ENCODE measurements at regions not wholly inside any gene's neighbourhood (a gene's known extent, or its start where the extent isn't known, plus 50 kb on each side); places are given as distances from the start of the nearest gene placed in this dataset.

- H3K4me3 ChIP-seq (replicated peaks in 1 of 2; ENCODE audit: low read depth in 2 of 2, low read length in 2 of 2) = no peak overlapping the region
- TF ChIP-seq CTCF (IDR thresholded peaks at IDR 0.05; ENCODE audit: low read depth, low read length) = no peak
- DNase-seq (ENCODE audit: low read depth in 2 of 2) = no peak
Observed at GRCh38 chr7:25279705-25280104, 51.4 kb upstream of the NPVF start.

- DNase-seq (ENCODE audit: low read depth in 2 of 2) = no peak
Observed at GRCh38 chr7:25280181-25280580, 51.9 kb upstream of the NPVF start.

GRCh38 chr7:25282194-25282593 is 53.9 kb upstream of the NPVF start:
- DNase-seq (ENCODE audit: low read depth in 2 of 2) = no peak
- TF ChIP-seq CTCF (IDR thresholded peaks at IDR 0.05; ENCODE audit: low read depth, low read length) = no peak
- H3K4me3 ChIP-seq (replicated peaks in 1 of 2; ENCODE audit: low read depth in 2 of 2, low read length in 2 of 2) = no peak overlapping the region

More at GRCh38 chr7:25280181-25280580, 51.9 kb upstream of the NPVF start:
- no peak overlapping the region for H3K4me3 ChIP-seq (replicated peaks in 1 of 2; ENCODE audit: low read depth in 2 of 2, low read length in 2 of 2)
- TF ChIP-seq CTCF (IDR thresholded peaks at IDR 0.05; ENCODE audit: low read depth, low read length) = no peak

- DNase-seq (ENCODE audit: low read depth in 2 of 2) = no peak
- no peak for TF ChIP-seq CTCF (IDR thresholded peaks at IDR 0.05; ENCODE audit: low read depth, low read length)
- H3K4me3 ChIP-seq (replicated peaks in 1 of 2; ENCODE audit: low read depth in 2 of 2, low read length in 2 of 2) = no peak overlapping the region
Observed at GRCh38 chr7:25286756-25287155, 58.5 kb upstream of the NPVF start.

- no peak for DNase-seq (ENCODE audit: low read depth in 2 of 2)
- no peak for TF ChIP-seq CTCF (IDR thresholded peaks at IDR 0.05; ENCODE audit: low read depth, low read length)
- H3K4me3 ChIP-seq (replicated peaks in 1 of 2; ENCODE audit: low read depth in 2 of 2, low read length in 2 of 2) = no peak overlapping the region
Observed at GRCh38 chr7:25287291-25287690, 59.0 kb upstream of the NPVF start.

GRCh38 chr7:25288556-25289307 is 60.4 kb upstream of the NPVF start:
- no peak for TF ChIP-seq CTCF (IDR thresholded peaks at IDR 0.05; ENCODE audit: low read depth, low read length)
- H3K4me3 ChIP-seq (replicated peaks in 1 of 2; ENCODE audit: low read depth in 2 of 2, low read length in 2 of 2) = no peak overlapping the region
- peak in 1 of 2 donors; percentile 24 for DNase-seq (ENCODE audit: low read depth in 2 of 2)

GRCh38 chr7:25289518-25289917 is 61.2 kb upstream of the NPVF start:
- no peak for DNase-seq (ENCODE audit: low read depth in 2 of 2)
- H3K4me3 ChIP-seq (replicated peaks in 1 of 2; ENCODE audit: low read depth in 2 of 2, low read length in 2 of 2) = no peak overlapping the region
- no peak for TF ChIP-seq CTCF (IDR thresholded peaks at IDR 0.05; ENCODE audit: low read depth, low read length)
